HEK293 (cell line): ENCODE measurements at regions not wholly inside any gene's neighbourhood (a gene's known extent, or its start where the extent isn't known, plus 50 kb on each side); places are given as distances from the start of the nearest gene placed in this dataset.

Experiments
- CTCF ChIA-PET: fragments of 350-600 bp; formaldehyde crosslinking; extraction: SDS; loops from one replicate; lab custom pipeline; 2021; ENCODE audit warnings: antibody characterized with exemption; lab: Yijun Ruan, JAX
- POLR2A ChIA-PET: fragments of 300-600 bp; formaldehyde crosslinking; extraction: SDS; loops from one replicate; lab custom pipeline; 2020; ENCODE audit warnings: antibody characterized with exemption, inconsistent platforms; lab: Yijun Ruan, JAX
- H3K27ac ChIP-seq: fragments of 200-500 bp; sonication (Bioruptor generic); 2 replicates; pipeline ENCODE4 v1.5.1; 2014; ENCODE audit warnings: low read depth, low read length, control low read depth, inconsistent platforms; ENCODE audit errors: extremely low read depth
- H3K36me3 ChIP-seq, 2 experiments: fragments of 200-500 bp in 1 of 2; sonication (Bioruptor generic) in 1 of 2; 1 replicate in 1 of 2; 2 replicates in 1 of 2; pipeline ENCODE4 v1.5.1; 2014 to 2017; ENCODE audit warnings: inconsistent platforms in 2 of 2, low read length in 2 of 2; ENCODE audit not compliant: control insufficient read depth in 2 of 2, insufficient read depth in 1 of 2
- H3K4me1 ChIP-seq: fragments of 200-500 bp; sonication (Bioruptor generic); 2 replicates; pipeline ENCODE4 v1.5.1; 2014; ENCODE audit warnings: mild to moderate bottlenecking, low read length, inconsistent platforms; ENCODE audit not compliant: control insufficient read depth, insufficient read depth
- H3K4me3 ChIP-seq: 2 replicates; pipeline ENCODE4 v1.5.1; 2011; ENCODE audit warnings: low read depth, mild to moderate bottlenecking, control low read depth, low read length, moderate library complexity
- H3K9me3 ChIP-seq: fragments of 200-500 bp; sonication (Bioruptor generic); 2 replicates; pipeline ENCODE4 v1.5.1; 2014; ENCODE audit warnings: low read depth, low read length, inconsistent platforms; ENCODE audit not compliant: control insufficient read depth, insufficient read depth
- AEBP2 ChIP-seq: fragments of 450-650 bp; formaldehyde crosslinking; IDR thresholded peaks from 2 replicates; pipeline ENCODE4 v1.5.1; 2016; ENCODE audit warnings: missing biosample characterization, missing genetic modification characterization, borderline replicate concordance
- ELK4 ChIP-seq: IDR thresholded peaks from 2 replicates; pipeline ENCODE4 v1.6.1; 2011; ENCODE audit warnings: mild to moderate bottlenecking, low read depth, low read length, borderline replicate concordance
- HOXD13 ChIP-seq: sonication (generic); formaldehyde crosslinking; IDR thresholded peaks from 2 replicates; pipeline ENCODE4 v1.8.0; 2022; ENCODE audit warnings: missing genetic modification reagents, borderline replicate concordance
- KLF10 ChIP-seq: fragments of 450-650 bp; IDR thresholded peaks from 2 replicates; pipeline ENCODE4 v1.5.1; 2018; ENCODE audit warnings: missing biosample characterization, mild to moderate bottlenecking, missing genetic modification characterization
- KLF16 ChIP-seq: fragments of 450-650 bp; formaldehyde crosslinking; IDR thresholded peaks from 2 replicates; pipeline ENCODE4 v1.5.1; 2017; ENCODE audit warnings: missing biosample characterization, missing genetic modification characterization
- KLF17 ChIP-seq: fragments of 450-650 bp; formaldehyde crosslinking; IDR thresholded peaks from 2 replicates; pipeline ENCODE4 v1.5.1; 2016; ENCODE audit warnings: missing biosample characterization, missing genetic modification characterization
- MEIS1 ChIP-seq: sonication (generic); formaldehyde crosslinking; IDR thresholded peaks from 2 replicates; pipeline ENCODE4 v1.8.1; 2022; ENCODE audit warnings: missing genetic modification reagents, mild to moderate bottlenecking, borderline replicate concordance
- OSR2 ChIP-seq: fragments of 450-650 bp; formaldehyde crosslinking; IDR thresholded peaks from 2 replicates; pipeline ENCODE4 v1.5.1; 2016; ENCODE audit warnings: missing biosample characterization, missing genetic modification characterization
- SP7 ChIP-seq: fragments of 450-650 bp; formaldehyde crosslinking; IDR thresholded peaks from 2 replicates; pipeline ENCODE4 v1.5.1; 2016; ENCODE audit warnings: missing biosample characterization, missing genetic modification characterization
- ZBTB17 ChIP-seq: fragments of 450-650 bp; formaldehyde crosslinking; IDR thresholded peaks from 2 replicates; pipeline ENCODE4 v1.5.1; 2016; ENCODE audit warnings: missing biosample characterization, missing genetic modification characterization
- ZBTB7A ChIP-seq: fragments of 450-650 bp; formaldehyde crosslinking; IDR thresholded peaks from 2 replicates; pipeline ENCODE4 v1.5.1; 2016; ENCODE audit warnings: low read depth, missing biosample characterization, missing genetic modification characterization
- ZBTB8A ChIP-seq: fragments of 450-650 bp; formaldehyde crosslinking; IDR thresholded peaks from 2 replicates; pipeline ENCODE4 v1.5.1; 2016; ENCODE audit warnings: missing biosample characterization, missing genetic modification characterization
- ZNF169 ChIP-seq: fragments of 450-650 bp; formaldehyde crosslinking; IDR thresholded peaks from 2 replicates; pipeline ENCODE4 v1.5.1; 2016; ENCODE audit warnings: missing biosample characterization, missing genetic modification characterization
- ZNF184 ChIP-seq: fragments of 450-650 bp; IDR thresholded peaks from 2 replicates; pipeline ENCODE4 v1.5.1; 2018; ENCODE audit warnings: missing biosample characterization, mild to moderate bottlenecking, missing genetic modification characterization
- ZNF223 ChIP-seq: fragments of 450-650 bp; formaldehyde crosslinking; IDR thresholded peaks from 2 replicates; pipeline ENCODE4 v1.5.1; 2016; ENCODE audit warnings: missing biosample characterization, missing genetic modification characterization
- ZNF266 ChIP-seq: fragments of 450-650 bp; formaldehyde crosslinking; IDR thresholded peaks from 2 replicates; pipeline ENCODE4 v1.5.1; 2016; ENCODE audit warnings: missing biosample characterization, missing genetic modification characterization, low read depth
- ZNF311 ChIP-seq: fragments of 450-650 bp; formaldehyde crosslinking; IDR thresholded peaks from 2 replicates; pipeline ENCODE4 v1.5.1; 2017; ENCODE audit warnings: missing biosample characterization, missing genetic modification characterization, borderline replicate concordance
- ZNF335 ChIP-seq: fragments of 450-650 bp; formaldehyde crosslinking; conservative IDR thresholded peaks from 2 replicates; pipeline ENCODE4 v1.5.1; 2016; ENCODE audit warnings: missing biosample characterization, missing genetic modification characterization
- ZNF37A ChIP-seq: fragments of 450-650 bp; IDR thresholded peaks from 2 replicates; pipeline ENCODE4 v1.5.1; 2018; ENCODE audit warnings: missing biosample characterization, missing genetic modification characterization
- ZNF530 ChIP-seq: fragments of 450-650 bp; formaldehyde crosslinking; IDR thresholded peaks from 2 replicates; pipeline ENCODE4 v1.5.1; 2016; ENCODE audit warnings: low read depth, missing biosample characterization, missing genetic modification characterization
- ZNF624 ChIP-seq: fragments of 450-650 bp; formaldehyde crosslinking; IDR thresholded peaks from 2 replicates; pipeline ENCODE4 v1.5.1; 2017; ENCODE audit warnings: missing biosample characterization, missing genetic modification characterization
- ZSCAN23 ChIP-seq: fragments of 450-650 bp; formaldehyde crosslinking; IDR thresholded peaks from 2 replicates; pipeline ENCODE4 v1.5.1; 2016; ENCODE audit warnings: missing biosample characterization, missing genetic modification characterization
- TF ChIP-seq, protein P1 (sequence below): fragments of 450-650 bp; formaldehyde crosslinking; conservative IDR thresholded peaks from 2 replicates; pipeline ENCODE4 v1.5.1; 2016; ENCODE audit warnings: low read depth, missing biosample characterization, missing genetic modification characterization
- TF ChIP-seq, protein P2 (sequence below): fragments of 450-650 bp; formaldehyde crosslinking; IDR thresholded peaks from 2 replicates; pipeline ENCODE4 v1.5.1; 2017; ENCODE audit warnings: missing biosample characterization, missing genetic modification characterization
- TF ChIP-seq, protein P3 (sequence below): fragments of 450-650 bp; formaldehyde crosslinking; IDR thresholded peaks from 2 replicates; pipeline ENCODE4 v1.5.1; 2016; ENCODE audit warnings: missing biosample characterization, missing genetic modification characterization

GRCh38 chr18:61172624-61173023 lies 160.6 kb upstream of the CDH20 start (continued):
- TF ChIP-seq ZNF37A (tag by site-specific recombination) = no peak
- no peak for TF ChIP-seq ZNF311
- no peak for TF ChIP-seq KLF10
- no peak for TF ChIP-seq ZNF266 (tag by site-specific recombination)
- TF ChIP-seq ZNF624 = no peak
- no peak for TF ChIP-seq ZNF223 (tag by site-specific recombination)
- no peak for TF ChIP-seq ZNF169 (tag by site-specific recombination)

DNA sequence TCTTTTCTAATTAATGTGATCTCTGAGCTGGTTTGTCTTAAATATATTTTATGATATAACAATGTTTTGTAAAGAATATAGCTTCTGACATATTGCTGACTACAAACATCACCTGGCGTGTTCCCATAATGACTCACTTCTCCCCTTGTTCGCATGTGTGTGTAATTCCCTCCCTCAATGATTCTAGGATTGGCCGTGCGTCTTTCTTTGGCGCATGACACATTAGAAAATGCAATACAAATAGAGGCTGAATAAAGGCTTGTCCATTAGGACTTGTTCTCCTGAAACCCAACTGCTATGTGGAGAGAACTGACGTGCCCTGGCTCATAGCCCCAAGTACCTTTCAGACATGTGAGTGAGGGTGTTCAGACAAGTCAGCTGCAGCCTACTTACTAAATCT lies 159.7 kb upstream of the CDH20 start:
- no peak overlapping the region for H3K4me3 ChIP-seq
- ChIA-PET POLR2A (no interaction called here), CTCF (interaction anchor here (0.6 kb wide), 1 partner anchor 8 kb away, joined by 3 read pairs; no protein-coding TSS in a partner anchor)
- no peaks in the 10 kb centered on the region for H3K9me3 ChIP-seq
- TF ChIP-seq ZNF530 (tag by site-specific recombination) (no peak), ZBTB8A (tag by site-specific recombination) (no peak), MEIS1 (CRISPR knock-in tag) (no peak), KLF17 (tag by site-specific recombination) (no peak), ZNF335 (tag by site-specific recombination) (no peak), HOXD13 (no peak), KLF16 (tag by site-specific recombination) (no peak), ZNF169 (tag by site-specific recombination) (no peak)
- TF ChIP-seq, protein P1, sequence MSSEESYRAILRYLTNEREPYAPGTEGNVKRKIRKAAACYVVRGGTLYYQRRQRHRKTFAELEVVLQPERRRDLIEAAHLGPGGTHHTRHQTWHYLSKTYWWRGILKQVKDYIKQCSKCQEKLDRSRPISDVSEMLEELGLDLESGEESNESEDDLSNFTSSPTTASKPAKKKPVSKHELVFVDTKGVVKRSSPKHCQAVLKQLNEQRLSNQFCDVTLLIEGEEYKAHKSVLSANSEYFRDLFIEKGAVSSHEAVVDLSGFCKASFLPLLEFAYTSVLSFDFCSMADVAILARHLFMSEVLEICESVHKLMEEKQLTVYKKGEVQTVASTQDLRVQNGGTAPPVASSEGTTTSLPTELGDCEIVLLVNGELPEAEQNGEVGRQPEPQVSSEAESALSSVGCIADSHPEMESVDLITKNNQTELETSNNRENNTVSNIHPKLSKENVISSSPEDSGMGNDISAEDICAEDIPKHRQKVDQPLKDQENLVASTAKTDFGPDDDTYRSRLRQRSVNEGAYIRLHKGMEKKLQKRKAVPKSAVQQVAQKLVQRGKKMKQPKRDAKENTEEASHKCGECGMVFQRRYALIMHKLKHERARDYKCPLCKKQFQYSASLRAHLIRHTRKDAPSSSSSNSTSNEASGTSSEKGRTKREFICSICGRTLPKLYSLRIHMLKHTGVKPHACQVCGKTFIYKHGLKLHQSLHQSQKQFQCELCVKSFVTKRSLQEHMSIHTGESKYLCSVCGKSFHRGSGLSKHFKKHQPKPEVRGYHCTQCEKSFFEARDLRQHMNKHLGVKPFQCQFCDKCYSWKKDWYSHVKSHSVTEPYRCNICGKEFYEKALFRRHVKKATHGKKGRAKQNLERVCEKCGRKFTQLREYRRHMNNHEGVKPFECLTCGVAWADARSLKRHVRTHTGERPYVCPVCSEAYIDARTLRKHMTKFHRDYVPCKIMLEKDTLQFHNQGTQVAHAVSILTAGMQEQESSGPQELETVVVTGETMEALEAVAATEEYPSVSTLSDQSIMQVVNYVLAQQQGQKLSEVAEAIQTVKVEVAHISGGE = no peak
- TF ChIP-seq, protein P2, sequence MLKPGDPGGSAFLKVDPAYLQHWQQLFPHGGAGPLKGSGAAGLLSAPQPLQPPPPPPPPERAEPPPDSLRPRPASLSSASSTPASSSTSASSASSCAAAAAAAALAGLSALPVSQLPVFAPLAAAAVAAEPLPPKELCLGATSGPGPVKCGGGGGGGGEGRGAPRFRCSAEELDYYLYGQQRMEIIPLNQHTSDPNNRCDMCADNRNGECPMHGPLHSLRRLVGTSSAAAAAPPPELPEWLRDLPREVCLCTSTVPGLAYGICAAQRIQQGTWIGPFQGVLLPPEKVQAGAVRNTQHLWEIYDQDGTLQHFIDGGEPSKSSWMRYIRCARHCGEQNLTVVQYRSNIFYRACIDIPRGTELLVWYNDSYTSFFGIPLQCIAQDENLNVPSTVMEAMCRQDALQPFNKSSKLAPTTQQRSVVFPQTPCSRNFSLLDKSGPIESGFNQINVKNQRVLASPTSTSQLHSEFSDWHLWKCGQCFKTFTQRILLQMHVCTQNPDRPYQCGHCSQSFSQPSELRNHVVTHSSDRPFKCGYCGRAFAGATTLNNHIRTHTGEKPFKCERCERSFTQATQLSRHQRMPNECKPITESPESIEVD (tag by site-specific recombination) = no peak
- H3K4me1 ChIP-seq = no peaks in the 10 kb centered on the region
- no peak overlapping the region for H3K27ac ChIP-seq
- no peaks in the 10 kb centered on the region for H3K36me3 ChIP-seq

DNA sequence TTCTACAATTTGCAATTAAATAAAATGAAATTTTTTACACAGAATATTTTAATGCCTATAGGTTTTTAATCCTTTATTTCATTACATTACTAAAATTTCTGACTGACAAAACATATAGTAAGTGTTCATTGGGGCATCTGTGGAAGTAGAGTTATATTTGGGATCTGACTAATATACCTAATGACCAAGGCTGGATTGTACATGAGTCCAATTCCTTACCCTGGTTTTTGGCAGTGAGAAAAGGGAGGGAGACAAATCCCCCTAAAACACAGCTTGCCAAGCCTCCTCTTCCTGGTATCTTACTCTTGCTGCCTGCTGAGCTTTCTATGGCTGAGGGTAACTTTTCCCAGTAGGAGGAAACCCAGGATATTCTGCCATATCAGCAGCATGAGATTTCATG lies 149.4 kb upstream of the CDH20 start:
- ChIA-PET POLR2A (no interaction called here), CTCF (no interaction called here)
- H3K4me1 ChIP-seq = no peaks in the 10 kb centered on the region
- TF ChIP-seq SP7 (no peak), ZNF184 (tag by site-specific recombination) (no peak), ELK4 (no peak), AEBP2 (tag by site-specific recombination) (no peak), OSR2 (tag by site-specific recombination) (no peak), ZSCAN23 (tag by site-specific recombination) (no peak), ZBTB7A (tag by site-specific recombination) (no peak), ZBTB17 (no peak)
- TF ChIP-seq, protein P3, sequence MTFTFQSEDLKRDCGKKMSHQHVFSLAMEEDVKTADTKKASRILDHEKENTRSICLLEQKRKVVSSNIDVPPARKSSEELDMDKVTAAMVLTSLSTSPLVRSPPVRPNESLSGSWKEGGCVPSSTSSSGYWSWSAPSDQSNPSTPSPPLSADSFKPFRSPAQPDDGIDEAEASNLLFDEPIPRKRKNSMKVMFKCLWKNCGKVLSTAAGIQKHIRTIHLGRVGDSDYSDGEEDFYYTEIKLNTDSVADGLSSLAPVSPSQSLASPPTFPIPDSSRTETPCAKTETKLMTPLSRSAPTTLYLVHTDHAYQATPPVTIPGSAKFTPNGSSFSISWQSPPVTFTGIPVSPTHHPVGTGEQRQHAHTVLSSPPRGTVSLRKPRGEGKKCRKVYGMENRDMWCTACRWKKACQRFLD (tag by site-specific recombination) = no peak

More for the DNA sequence above, 149.4 kb upstream of the CDH20 start:
- no peak overlapping the region for H3K4me3 ChIP-seq
- no peaks in the 10 kb centered on the region for H3K36me3 ChIP-seq
- no peaks in the 10 kb centered on the region for H3K9me3 ChIP-seq
- H3K27ac ChIP-seq = no peak overlapping the region
